GM23338 (cell line): ENCODE measurements at regions not wholly inside any gene's neighbourhood (a gene's known extent, or its start where the extent isn't known, plus 50 kb on each side); places are given as distances from the start of the nearest gene placed in this dataset.
A peak's percentile ranks its signal among the peaks of the same experiment; 100 is the strongest.

ENCODE experiments used
- ATAC-seq: fragments of 200-7000 bp; cut with Tn5 transposase; 3 replicates; pipeline ENCODE4 v1.9.1; 2020
- DNase-seq: peaks from one replicate; pipeline ENCODE4 v3.0.0-alpha.2; 2015; ENCODE audit warnings: low spot score
- H2AFZ ChIP-seq: fragments of 200-600 bp; sonication (generic); 2 replicates; pipeline ENCODE4 v1.8.0; 2016; ENCODE audit warnings: antibody characterized with exemption, mild to moderate bottlenecking, moderate library complexity
- H3F3A ChIP-seq: fragments of 200-600 bp; sonication (generic); replicated peaks from 2 replicates; pipeline ENCODE4 v1.8.0; 2017; ENCODE audit warnings: antibody characterized with exemption, mixed run types, low read depth
- H3K27ac ChIP-seq: fragments of 200-600 bp; sonication (generic); 2 replicates; pipeline ENCODE4 v1.6.1; 2016; ENCODE audit warnings: low read depth
- H3K27me3 ChIP-seq: fragments of 200-600 bp; sonication (generic); 2 replicates; pipeline ENCODE4 v1.8.0; 2016; ENCODE audit warnings: mild to moderate bottlenecking, mixed run types, moderate library complexity; ENCODE audit not compliant: insufficient read depth
- H3K36me3 ChIP-seq: fragments of 200-600 bp; sonication (generic); 2 replicates; pipeline ENCODE4 v1.8.0; 2016; ENCODE audit warnings: mild to moderate bottlenecking; ENCODE audit not compliant: insufficient read depth
- H3K4me1 ChIP-seq: fragments of 200-600 bp; sonication (generic); 2 replicates; pipeline ENCODE4 v1.8.0; 2016; ENCODE audit warnings: mild to moderate bottlenecking, moderate library complexity; ENCODE audit not compliant: insufficient read depth
- H3K4me2 ChIP-seq: fragments of 200-600 bp; sonication (generic); 2 replicates; pipeline ENCODE4 v1.7.1; 2017; ENCODE audit warnings: mixed run types
- H3K4me3 ChIP-seq: fragments of 200-600 bp; sonication (generic); 2 replicates; pipeline ENCODE4 v1.6.1; 2016; ENCODE audit warnings: mixed run types
- H3K79me2 ChIP-seq: fragments of 200-600 bp; sonication (generic); replicated peaks from 2 replicates; pipeline ENCODE4 v1.8.0; 2017; ENCODE audit warnings: mild to moderate bottlenecking; ENCODE audit not compliant: insufficient read depth
- H3K9me2 ChIP-seq: fragments of 200-600 bp; sonication (generic); 2 replicates; pipeline ENCODE4 v1.8.0; 2017; ENCODE audit not compliant: insufficient read depth
- H4K20me1 ChIP-seq: fragments of 200-600 bp; sonication (generic); replicated peaks from 2 replicates; pipeline ENCODE4 v1.8.0; 2017; ENCODE audit warnings: mild to moderate bottlenecking; ENCODE audit not compliant: insufficient read depth
- H3K27ac Mint-ChIP-seq: 2 replicates; pipeline ENCODE4 v1.8.0; 2020; ENCODE audit warnings: inconsistent platforms, mild to moderate bottlenecking, moderate library complexity, mixed read lengths
- H3K27me3 Mint-ChIP-seq: 3 replicates; pipeline ENCODE4 v1.8.0; 2022; ENCODE audit warnings: low read depth, mild to moderate bottlenecking, moderate library complexity, mixed read lengths, inconsistent platforms; ENCODE audit not compliant: insufficient read depth, poor library complexity
- H3K36me3 Mint-ChIP-seq: 3 replicates; pipeline ENCODE4 v1.8.0; 2021; ENCODE audit warnings: low read depth, mild to moderate bottlenecking, inconsistent platforms, moderate library complexity, mixed read lengths
- H3K4me1 Mint-ChIP-seq: 3 replicates; pipeline ENCODE4 v1.8.0; 2020; ENCODE audit warnings: mild to moderate bottlenecking, inconsistent platforms, mixed read lengths
- H3K4me3 Mint-ChIP-seq: 3 replicates; pipeline ENCODE4 v1.8.0; 2021; ENCODE audit warnings: moderate library complexity, mild to moderate bottlenecking, inconsistent platforms, mixed read lengths
- H3K9me3 Mint-ChIP-seq: 3 replicates; pipeline ENCODE4 v1.8.0; 2020; ENCODE audit warnings: moderate library complexity, mild to moderate bottlenecking, inconsistent platforms, mixed read lengths
- CREB1 ChIP-seq: fragments of 250-450 bp; sonication (Bioruptor Pico); IDR thresholded peaks from 2 replicates; pipeline ENCODE4 v1.5.0; 2020; ENCODE audit warnings: low read depth, mild to moderate bottlenecking, moderate library complexity
- CTCF ChIP-seq, 2 experiments: fragments of 200-600 bp in 1 of 2; sonication (generic) in 1 of 2; conservative IDR thresholded peaks; 2 replicates each; pipeline versions ENCODE4 v1.5.1 to v1.6.1; 2016 to 2017; ENCODE audit warnings: antibody characterized with exemption in 2 of 2, low read depth in 2 of 2, mild to moderate bottlenecking in 2 of 2, moderate library complexity in 1 of 2
- ETS1 ChIP-seq: IDR thresholded peaks from 2 replicates; pipeline ENCODE4 v1.6.1; 2016; ENCODE audit warnings: antibody characterized with exemption
- JUNB ChIP-seq: IDR thresholded peaks from one replicate; pipeline ENCODE4 v1.6.1; 2016; ENCODE audit warnings: antibody characterized with exemption; ENCODE audit not compliant: unreplicated experiment
- ZNF462 ChIP-seq: fragments of 250-450 bp; sonication (Bioruptor Pico); IDR thresholded peaks from 2 replicates; pipeline ENCODE4 v1.5.0; 2020; ENCODE audit warnings: mild to moderate bottlenecking, moderate library complexity

DNA sequence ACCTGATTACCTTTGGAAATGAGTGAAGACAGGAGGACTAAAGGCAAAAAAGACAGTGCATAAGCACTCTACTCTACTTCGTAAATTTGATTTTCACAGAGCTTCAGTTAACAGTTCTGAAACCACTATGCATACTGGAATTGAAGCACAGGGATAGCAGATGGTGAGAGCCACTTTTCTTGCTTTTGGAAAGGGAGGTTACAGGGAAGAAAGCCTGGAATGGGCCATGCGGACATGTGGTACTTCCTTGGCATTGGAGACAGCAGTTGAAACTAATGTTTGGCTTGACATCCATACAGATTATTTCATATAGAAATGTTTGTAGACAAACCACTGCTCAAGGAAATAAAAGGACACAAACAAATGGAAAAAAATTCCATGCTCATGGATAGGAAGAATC lies 585.6 kb upstream of the RAB6C start:
- no peak overlapping the region for H3K27ac Mint-ChIP-seq
- H3K27ac ChIP-seq: no peak overlapping the region
- TF ChIP-seq JUNB: no peak
- no peak for TF ChIP-seq ETS1
- TF ChIP-seq ZNF462: no peak
- no peak overlapping the region for H3K4me2 ChIP-seq
- DNase-seq (no peak), ATAC-seq (no peak)
- H3K4me3 Mint-ChIP-seq: no peak overlapping the region
- H3K9me2 ChIP-seq: no peaks in the 10 kb centered on the region
- no peaks in the 10 kb centered on the region for H3K27me3 Mint-ChIP-seq
- H3K27me3 ChIP-seq: no peaks in the 10 kb centered on the region
- H3K4me3 ChIP-seq: no peak overlapping the region
- H3K4me1 ChIP-seq: no peaks in the 10 kb centered on the region
- H3K36me3 Mint-ChIP-seq: no peaks in the 10 kb centered on the region
- no peaks in the 10 kb centered on the region for H4K20me1 ChIP-seq
- peaks cover 6% of the 10 kb centered on the region; the same call in 2 of the 3 replicates for H3K9me3 Mint-ChIP-seq
- H2AFZ ChIP-seq: no peak overlapping the region
- H3K79me2 ChIP-seq: no peaks in the 10 kb centered on the region
- H3K36me3 ChIP-seq: no peaks in the 10 kb centered on the region
- no peaks in the 10 kb centered on the region for H3K4me1 Mint-ChIP-seq
- no peaks in the 10 kb centered on the region for H3F3A ChIP-seq

GRCh38 chr2:129396980-129397599 lies 582.4 kb upstream of the RAB6C start:
- Mint-ChIP-seq H3K4me1 (no peaks in the 10 kb centered on the region), H3K27ac (no peak overlapping the region), H3K9me3 (peaks cover 6% of the 10 kb centered on the region; the same call in 2 of the 3 replicates), H3K36me3 (no peaks in the 10 kb centered on the region), H3K4me3 (no peak overlapping the region), H3K27me3 (no peaks in the 10 kb centered on the region)
- TF ChIP-seq CTCF (conservative IDR thresholded peaks at IDR 0.05; ENCODE audit: low read depth in 2 of 2) (peak; percentile 86 to 96), CREB1 (CRISPR knock-in tag) (no peak)
- Histone ChIP-seq H3F3A (no peaks in the 10 kb centered on the region), H3K36me3 (no peaks in the 10 kb centered on the region), H3K4me2 (no peak overlapping the region), H3K4me3 (no peak overlapping the region), H2AFZ (0 out of 2 replicates have a peak overlapping the region, but pooled peaks have one; percentile 34), H4K20me1 (no peaks in the 10 kb centered on the region), H3K9me2 (no peaks in the 10 kb centered on the region), H3K27me3 (no peaks in the 10 kb centered on the region), H3K27ac (no peak overlapping the region), H3K4me1 (no peaks in the 10 kb centered on the region), H3K79me2 (no peaks in the 10 kb centered on the region)
- peak; percentile 97 for ATAC-seq
- DNase-seq: peak; percentile 80
